Stimulated activated CD4-positive, alpha-beta T cell treated with anti-CD3 and anti-CD28 coated beads, Interleukin-4, amount 100 ng/mL, for 1 hour (primary cell): ENCODE measurements at regions not wholly inside any gene's neighbourhood (a gene's known extent, or its start where the extent isn't known, plus 50 kb on each side); places are given as distances from the start of the nearest gene placed in this dataset.

Experiments
- DNase-seq: peaks from one replicate; pipeline ENCODE4 v3.0.0-alpha.2; 2020

DNA sequence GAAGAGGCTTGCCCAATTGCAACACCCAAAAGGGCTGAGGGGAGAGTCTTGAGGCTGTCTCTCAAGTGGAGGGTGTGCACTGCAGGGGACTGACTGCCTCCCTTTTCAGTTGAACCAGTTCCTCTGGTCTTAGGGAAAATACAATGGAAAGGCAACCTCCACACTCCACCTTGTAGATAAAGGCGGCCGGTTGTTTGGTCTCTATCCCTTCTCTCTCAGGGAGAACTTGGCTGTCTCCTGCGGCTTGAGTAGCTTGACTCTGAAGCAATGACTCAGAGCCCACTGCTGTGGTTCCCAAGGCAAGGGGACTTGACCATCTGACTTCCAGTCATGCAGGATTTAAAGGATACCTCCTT is 143.2 kb upstream of the UMPS start:
- no peak for DNase-seq

DNA sequence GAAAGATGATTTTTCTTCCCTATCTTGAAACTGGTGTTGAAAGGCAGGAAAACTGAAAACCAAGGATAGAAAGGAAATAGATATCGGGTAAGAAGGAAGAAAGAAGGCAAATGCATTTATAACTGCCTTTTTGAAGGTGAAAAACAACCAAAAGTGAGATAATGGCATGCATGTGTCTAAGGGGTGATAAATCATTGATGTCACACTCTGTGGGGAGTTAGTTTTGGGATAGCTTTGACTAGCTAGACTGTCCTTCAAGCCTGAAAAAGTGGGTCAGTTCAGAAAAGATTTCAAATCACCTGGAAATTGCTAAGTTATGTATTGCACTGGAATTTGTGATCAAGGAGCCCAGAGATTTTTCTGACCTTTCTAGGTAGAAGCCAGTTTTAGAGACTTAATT is 142.2 kb upstream of the UMPS start:
- no peak for DNase-seq

DNA sequence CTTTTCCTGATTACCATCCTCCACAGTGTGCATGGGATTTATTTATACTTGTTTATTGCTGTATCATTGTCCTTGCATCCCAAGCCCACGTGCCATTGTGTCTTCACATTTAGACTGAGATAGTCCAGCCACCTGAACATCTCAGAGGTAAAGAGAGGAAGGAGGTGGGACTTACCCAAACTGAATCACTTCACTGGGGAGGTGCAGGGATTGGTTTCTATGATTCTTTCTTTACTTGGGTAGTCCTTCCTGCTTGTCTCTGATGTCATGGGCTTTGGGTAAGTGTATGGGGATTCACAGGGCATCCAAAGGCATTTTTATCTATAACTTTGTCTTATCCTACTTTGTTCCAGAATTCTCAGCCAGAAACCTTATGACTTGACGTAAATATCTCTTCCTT is 141.5 kb upstream of the UMPS start:
- no peak for DNase-seq

DNA sequence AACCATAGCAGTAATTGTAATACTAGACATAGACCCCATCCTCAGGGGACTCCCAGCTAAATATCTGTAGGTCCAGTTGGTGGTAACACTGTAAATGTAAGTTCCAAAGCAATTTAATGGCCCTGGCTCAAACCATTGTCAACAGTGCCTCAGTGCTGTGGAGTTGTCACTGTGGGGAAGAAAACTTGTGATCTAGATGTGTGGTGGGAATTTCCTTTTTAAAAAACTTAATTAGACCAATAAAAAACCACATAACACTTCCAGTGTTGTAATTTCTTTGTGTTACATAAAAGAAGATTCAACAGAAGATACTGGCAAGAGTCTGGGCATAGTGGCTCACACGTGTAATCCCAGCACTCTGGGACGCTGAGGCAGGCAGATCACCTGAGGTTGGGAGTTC is 138.6 kb upstream of the UMPS start:
- DNase-seq = no peak

DNA sequence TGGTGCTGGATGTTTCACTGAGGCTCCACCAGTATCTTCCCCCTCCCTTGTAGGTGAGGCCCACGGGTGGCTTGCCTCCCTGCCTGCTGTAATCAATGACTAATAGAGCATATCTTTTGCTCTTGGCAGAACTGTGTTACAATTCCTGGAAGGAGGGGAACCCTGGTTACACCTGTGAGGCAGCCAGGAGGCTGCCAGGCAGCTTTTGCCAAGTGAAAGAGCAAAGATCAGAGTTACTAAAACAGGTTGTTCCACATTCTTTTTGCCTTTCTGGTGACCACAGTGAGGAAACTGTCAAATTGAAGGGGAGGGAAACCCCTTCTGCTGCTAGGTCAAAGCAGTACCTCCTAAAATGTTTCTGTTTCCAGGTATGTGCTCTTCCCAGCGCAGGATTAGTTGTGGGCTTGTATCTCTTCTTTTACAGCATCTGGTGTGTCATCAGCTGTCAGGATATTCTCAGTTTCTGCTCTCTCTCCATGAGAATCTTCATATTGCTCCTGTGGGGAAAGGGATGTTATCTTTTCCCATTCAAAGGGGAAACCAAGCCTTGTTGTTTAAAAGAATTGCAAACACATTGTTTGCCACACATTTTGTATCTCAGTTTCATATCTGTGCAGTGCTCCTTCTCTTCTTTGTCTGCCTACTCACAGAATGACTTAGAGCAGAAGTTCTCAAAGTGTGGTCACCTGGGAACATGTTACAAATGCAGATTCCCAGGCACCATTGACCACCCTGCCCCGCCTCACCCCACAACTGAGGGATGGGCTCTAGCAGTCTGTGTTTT is 137.4 kb upstream of the UMPS start:
- no peak for DNase-seq

DNA sequence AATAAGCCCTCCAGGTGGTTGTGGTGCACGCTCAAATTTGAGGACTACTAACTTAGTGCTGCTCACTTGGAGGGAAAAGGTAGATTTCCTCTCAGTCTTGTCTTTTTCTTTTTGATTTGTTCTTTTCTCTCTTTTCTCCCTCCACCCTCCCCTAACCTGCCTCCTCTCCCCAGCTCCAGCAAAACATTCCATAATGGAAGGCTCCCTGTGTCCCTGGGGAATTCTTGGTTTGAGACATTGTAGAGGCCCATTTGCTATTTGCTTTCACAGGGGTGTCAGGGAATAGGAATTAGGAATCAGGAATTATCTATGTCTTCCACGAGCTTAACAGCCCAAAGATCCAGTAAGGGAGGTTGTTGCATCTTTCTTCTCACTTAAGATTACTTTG is 136.8 kb upstream of the UMPS start:
- no peak for DNase-seq

DNA sequence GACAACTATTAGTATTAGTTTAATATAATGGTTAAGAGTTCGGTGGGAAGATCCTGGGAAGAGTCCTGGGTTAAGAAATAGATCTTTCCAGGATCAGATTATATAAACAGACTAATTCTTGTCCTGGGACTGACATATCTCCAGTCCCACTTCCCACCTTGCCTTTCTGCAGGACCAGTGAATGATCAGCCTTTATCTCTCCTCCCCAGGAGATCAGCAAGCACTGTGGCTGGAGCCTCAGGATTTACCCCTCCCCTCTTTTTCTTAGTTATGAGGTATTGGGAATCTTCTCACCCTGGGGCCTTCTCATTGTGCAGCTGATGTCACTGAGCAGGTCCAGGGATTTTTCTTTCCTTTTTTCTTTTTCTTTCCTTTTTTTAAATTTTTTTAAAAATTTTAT is 135.7 kb upstream of the UMPS start:
- no peak for DNase-seq

DNA sequence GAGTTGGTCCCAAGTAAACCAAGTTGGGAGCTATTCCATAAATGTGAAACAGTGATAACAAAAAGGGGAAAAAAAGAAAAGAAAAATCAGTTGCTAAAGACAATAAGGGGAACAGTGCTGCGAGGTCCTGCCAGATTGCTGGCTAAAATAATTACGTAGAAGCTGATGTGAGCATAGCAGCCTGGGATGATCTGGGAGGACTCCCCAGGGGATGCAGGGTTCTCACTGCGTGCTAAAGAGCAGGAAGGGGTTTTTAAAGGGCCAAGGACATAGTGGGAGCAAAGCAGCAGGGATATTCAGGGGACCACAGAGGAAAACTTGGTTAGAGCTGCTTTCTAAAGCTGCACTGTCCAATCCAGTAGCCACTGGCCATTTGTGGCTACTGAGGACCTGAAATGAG is 133.0 kb upstream of the UMPS start:
- no peak for DNase-seq

DNA sequence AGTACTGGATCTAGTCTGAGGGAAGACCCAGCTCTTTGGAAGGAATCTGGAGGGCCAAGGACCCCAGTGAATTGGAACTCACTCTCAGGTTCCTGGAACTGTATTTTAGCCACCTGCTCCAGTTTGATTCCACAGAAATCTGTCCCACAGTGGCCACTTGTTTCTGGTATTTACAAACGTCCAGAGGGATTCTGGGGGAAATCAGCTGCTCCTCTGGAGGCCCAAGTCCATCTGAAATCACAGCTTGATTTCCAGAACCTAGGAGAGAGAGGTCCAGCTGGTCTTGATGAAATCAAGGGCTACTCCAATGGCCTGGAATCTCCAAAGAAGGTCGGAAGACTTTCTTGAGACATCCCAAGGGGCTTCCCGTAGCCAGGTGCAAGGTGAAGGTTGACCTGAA is 132.3 kb upstream of the UMPS start:
- no peak for DNase-seq

DNA sequence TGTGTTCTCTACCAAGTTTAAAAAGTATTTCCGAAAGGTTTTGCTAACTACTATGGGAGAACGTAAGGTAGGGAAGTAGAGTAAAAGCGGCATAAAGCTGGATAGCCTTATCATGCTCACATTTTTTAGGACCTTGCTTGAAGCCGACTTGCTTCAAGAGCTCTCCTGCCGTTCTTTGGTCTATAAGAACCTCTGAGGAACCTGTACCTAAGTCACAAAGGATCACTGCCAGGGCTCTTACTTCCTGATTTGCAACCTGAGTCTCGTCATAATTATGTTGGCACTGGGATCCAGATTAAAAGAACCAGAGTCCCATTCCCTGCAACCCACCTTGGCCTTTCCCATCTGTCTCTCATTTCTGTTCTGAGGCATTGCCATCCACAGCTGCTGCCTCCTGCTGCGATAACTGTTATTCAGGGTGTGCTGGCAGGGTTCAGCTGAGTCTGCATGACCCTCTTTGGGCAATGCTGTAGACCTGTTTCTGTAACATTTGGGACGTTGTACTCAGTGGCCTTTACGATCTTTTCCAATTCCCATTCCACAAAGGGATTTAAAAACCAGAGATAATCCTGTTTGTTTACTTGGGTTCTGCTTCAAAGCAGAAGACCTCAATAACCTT is 131.0 kb upstream of the UMPS start:
- no peak for DNase-seq

DNA sequence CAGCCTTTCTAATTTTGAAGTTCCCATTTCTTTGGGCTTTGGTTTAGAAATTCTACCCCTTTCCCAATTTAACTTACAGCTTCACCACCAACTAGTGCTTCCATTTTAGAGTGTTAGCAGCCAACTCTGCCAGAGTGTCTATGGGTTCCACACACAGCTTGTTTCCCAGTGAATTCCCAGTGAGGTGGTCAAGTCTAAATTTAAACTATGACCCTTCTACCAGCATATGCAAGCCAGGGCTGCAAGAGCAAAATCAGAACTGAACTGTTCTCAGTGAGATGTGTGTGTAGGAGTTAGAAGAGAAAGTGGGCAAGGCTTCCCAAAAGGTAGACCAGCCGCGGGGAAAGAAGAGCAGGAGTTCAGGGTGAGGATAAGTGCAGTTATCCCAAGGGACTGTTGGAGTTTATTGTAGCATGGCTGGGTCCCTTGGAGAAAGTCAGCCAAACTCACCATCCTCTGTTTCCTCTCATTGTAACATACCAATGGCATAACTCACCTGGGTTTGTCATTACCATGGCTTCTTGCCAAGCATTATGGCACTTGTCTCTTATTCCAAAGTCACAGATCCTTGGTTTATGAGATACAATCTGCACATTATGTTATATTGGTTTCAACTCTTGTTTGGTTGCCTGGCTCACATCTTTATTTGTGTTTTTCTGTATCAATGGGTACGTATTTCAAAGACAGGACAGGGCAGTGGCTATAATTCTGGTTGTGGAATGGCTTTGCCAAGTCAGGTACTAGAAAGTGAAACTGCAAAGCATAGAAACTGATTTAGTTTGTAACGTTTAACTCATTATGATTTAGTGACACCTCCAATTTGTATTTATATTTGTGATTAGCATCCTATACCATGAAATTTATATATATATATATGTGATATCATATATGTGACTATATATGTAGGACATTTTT is 130.2 kb upstream of the UMPS start:
- no peak for DNase-seq

DNA sequence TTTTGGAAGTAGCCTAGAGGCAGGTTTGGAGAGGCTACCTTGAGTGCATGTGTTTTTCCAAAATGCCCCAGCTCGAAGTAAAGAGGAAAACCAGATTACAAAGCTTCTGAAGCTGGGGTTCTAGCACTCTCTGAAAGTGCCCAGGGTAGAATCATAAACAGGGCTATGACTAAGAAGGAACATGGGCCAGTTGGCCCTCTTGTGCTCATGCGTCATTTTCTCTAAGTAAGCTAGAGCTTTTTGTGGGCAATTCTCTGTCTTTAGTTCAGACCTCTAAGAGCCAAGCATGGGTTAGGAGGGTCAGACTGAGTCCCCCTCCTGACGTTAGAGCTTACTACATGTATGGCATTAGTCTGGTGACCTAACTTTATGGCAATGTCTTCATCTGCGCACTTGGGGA is 129.5 kb upstream of the UMPS start:
- DNase-seq = no peak

DNA sequence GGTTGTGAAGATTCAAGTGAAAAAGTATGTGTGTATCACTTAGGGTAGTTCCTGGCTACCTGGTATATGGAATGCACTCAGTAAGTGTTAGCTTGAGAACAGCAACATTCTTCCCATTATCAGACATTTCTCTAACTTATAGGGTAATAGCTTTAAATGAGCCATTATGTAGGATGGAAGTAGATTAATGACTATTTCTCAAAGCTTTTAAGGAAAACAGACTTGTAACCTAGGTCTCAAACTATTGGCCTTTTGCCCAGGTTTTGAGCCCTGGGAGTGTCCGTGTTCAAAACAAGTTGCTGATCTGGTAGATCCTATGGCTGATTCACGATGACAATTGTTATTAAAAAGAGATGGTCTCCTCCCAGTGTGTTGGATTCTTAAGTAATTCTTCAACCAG is 129.1 kb upstream of the UMPS start:
- DNase-seq = no peak

DNA sequence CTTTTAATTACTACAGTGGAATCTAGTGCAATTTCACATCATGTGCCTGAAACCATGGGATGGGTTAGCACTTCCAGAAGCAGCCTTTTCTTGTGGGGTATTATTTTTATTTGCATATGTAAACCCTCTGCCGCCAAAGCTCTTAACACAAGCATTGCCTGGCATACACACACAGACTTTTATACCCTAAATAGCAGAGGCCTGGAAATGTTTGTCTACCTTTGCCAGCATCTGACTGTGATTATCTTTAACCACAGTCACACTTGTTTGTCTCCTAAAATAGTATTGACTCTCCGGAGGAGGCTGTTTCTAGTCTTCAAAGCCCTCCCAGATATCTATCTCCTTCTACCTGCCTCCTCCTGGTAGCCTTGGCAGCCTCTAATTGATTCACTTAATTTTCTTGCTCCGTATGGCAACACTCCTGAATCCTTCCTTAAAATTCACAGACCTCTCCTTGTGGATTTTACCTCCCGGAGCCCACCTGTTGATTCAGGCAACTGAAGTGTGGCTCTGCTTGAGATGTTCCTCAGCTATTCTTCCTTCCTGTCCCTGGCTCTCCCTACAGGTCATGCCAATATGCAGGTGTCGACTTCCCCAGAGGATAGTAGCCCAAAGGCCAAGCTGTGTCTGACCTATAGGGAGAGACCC is 127.1 kb upstream of the UMPS start:
- DNase-seq = no peak

DNA sequence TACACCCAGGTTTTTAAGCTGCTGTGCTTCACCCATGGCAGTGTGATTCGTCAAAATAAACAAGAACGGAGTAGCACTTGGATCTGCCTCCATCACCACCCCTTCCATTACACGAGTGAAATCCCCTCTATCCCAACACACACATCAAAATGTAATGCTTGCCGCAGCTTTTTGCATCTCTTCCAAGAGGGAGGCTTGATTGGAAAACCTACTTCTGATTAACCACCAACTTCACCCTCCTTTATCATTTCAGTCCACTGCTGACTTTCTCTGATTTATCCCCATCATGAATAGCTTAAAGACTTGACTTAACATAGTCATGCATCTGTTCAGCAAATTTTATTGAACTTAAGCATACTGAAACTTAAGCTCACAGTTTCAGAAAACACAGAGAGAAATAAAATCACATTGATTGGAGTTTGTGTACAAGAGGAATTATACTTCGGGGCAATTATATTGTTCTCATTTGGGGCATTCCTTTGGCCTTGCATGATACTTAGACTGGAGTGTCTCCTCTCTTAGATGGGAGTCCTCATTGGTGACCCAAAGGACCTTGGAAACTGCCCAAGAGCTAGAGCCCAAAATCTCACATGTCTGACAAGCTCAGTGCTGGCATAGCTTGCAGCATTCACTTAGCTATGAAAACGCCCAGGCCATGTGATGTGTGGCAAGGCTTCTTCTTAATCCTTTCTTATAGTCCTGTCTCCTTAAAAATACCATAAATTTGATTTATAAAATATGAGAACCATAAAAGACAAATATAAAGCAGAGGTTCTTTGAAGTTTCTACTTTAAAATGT is 124.3 kb upstream of the UMPS start:
- DNase-seq = no peak

DNA sequence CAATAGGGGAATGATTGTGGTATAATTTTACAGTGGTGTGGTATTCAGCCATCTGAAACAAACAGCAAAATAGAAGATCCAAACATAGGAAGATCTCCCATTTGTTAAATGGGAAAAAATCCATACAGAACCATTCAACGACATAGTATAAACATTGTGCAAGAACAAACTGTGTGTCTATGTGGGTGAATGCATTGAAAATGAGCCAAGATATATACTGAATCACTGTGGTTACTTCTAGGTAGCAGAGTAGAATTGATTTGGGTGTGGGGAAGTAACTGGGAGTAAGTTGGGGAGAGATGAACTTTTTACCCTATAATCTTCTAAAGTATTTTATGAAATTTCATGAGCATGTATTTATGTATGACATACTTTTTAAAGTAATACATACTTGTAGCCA is 123.1 kb upstream of the UMPS start:
- DNase-seq = no peak

DNA sequence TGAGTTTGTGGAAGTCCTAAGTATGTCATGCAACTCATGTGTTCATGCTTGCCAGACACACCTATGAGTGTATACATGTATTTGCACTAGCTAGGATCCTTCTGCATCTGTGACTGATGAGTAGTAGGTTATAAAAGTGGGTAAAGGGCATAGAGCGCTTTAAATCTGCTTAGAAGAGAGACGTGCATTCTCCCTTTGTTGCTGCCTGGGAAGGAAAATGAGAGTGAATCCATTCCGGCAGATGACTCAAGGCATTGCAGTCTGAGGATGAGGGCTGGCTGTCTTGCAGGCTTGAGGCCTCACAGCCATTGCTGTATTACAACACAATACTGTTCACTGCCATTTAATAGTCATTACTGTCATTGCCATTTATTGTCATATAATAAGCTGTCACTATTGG is 120.8 kb upstream of the UMPS start:
- no peak for DNase-seq

DNA sequence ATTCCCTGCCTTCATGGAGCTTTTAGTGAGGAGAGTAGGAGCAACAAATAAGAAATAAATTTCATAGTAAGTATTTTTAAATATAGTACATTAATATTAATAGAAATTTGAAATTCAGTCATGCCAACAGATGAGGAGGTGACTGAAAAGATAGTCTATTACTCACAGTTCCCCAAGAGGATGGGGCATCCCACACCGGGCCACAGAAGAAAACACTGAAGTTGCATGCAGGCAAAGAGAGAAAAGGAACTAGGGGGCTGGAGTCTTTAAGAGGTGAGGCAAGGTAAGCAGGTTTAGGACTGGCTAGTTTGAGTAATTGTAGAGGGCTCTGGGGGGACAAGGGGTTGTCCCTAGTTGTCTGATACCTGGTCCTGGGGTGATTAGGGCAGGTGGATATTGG is 120.1 kb upstream of the UMPS start:
- no peak for DNase-seq

DNA sequence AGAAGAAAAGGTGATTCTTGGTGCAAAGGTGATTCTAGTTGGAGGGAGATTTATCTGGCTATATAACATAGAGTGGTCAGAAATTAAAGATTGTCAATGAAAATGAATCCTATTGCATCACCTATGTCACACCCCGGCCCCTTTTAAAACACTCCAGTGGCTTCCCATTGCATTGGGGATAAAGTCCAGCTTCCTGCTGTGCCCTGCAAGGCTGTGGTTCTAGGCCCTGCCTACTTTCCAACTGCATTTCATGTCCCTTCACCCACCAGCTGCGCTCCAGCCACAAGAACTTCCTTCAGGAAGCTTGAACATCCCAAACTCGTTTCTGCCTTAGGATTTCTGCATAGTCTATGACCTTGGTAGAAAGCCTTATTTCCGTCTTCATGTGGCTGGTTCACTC is 118.7 kb upstream of the UMPS start:
- no peak for DNase-seq

DNA sequence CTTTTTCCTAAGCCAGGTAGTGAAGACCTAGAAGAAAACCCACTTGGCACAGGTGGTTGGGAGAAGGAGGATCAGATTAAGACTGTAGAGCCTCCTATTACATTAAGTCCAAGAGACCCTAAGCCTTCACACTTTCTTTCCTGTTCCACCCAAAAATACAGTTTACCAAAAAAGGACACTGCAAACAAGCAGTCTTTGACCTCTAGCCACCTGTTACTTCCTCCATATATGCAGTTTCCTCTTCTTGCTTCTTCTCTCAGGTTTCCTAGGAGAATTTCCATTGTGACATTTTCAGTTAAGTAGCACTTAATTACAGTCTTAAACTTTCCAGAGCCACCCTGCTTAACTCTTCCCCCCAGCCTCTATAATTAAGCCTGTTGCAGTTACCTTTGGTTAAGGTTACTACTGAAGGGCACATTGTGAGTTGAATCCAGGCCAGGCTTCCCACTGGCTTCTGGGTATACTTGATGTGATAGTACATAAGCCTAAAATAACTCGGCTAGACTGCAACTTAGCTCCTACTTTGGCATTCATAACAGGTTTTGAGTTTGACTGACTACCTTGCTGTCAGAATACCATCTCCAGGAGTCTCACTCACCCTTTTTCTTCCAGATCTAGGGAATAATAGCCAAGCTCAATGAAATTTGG is 114.2 kb upstream of the UMPS start:
- DNase-seq = no peak

DNA sequence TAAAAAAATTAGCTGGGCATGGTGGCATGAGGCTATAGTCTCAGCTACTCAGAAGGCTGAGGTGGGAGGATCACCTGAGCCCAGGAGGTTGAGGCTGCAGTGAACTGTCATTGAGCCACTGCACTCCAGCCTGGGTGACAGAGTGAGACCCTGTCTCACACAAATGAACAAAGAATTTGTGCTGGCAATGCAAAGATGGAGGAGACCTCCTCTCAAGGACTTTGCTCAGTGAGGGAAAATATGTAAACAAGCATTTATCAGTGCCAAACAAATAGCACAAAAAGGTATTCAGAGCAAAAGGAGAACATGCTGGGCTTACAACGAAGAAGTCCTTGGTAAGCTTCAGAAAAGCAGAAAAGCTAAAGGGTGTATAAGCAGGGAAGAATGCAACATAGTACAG is 113.1 kb upstream of the UMPS start:
- DNase-seq = no peak
